ENCODE measurements at regions not wholly inside any gene's neighbourhood (a gene's known extent, or its start where the extent isn't known, plus 50 kb on each side); places are given as distances from the start of the nearest gene placed in this dataset.

- no peak for DNase-seq
- intact Hi-C loops (cut with DNase I, micrococcal nuclease) = no loop called here
- ATAC-seq = no peak
These were observed 136.9 kb upstream of the NEGR1 start for GRCh38 chr1:72419229-72419628.

GRCh38 chr1:72412286-72412685 is 129.9 kb upstream of the NEGR1 start:
- ATAC-seq (no peak), DNase-seq (no peak)
- H3K9me3 ChIP-seq = no peaks in the 10 kb centered on the region
- no peaks in the 10 kb centered on the region for H3K4me1 ChIP-seq (ENCODE audit: low read depth)
- H3K4me3 ChIP-seq = no peak overlapping the region
- no peak for TF ChIP-seq CTCF (IDR thresholded peaks at IDR 0.05)
- intact Hi-C loops (cut with DNase I, micrococcal nuclease) = no loop called here
- no peaks in the 10 kb centered on the region for H3K36me3 ChIP-seq (ENCODE audit: low read depth)

More at GRCh38 chr1:72419229-72419628, 136.9 kb upstream of the NEGR1 start:
- Histone ChIP-seq H3K4me1 (ENCODE audit: low read depth) (no peaks in the 10 kb centered on the region), H3K9me3 (no peaks in the 10 kb centered on the region), H3K36me3 (ENCODE audit: low read depth) (no peaks in the 10 kb centered on the region), H3K4me3 (no peak overlapping the region)
- TF ChIP-seq CTCF (IDR thresholded peaks at IDR 0.05) = no peak

- intact Hi-C loops (cut with DNase I, micrococcal nuclease) = no loop called here
- Histone ChIP-seq H3K4me1 (ENCODE audit: low read depth) (no peaks in the 10 kb centered on the region), H3K4me3 (no peak overlapping the region), H3K36me3 (ENCODE audit: low read depth) (no peaks in the 10 kb centered on the region), H3K9me3 (no peaks in the 10 kb centered on the region)
- no peak for DNase-seq
- no peak for TF ChIP-seq CTCF (IDR thresholded peaks at IDR 0.05)
- ATAC-seq = no peak
These were observed 117.5 kb upstream of the NEGR1 start for GRCh38 chr1:72399807-72400206.

GRCh38 chr1:72397786-72398185 is 115.4 kb upstream of the NEGR1 start:
- peak in 1 of 3 donors; percentile 1 for DNase-seq
- ATAC-seq = no peak
- Histone ChIP-seq H3K4me3 (no peak overlapping the region), H3K4me1 (ENCODE audit: low read depth) (no peaks in the 10 kb centered on the region), H3K9me3 (no peaks in the 10 kb centered on the region), H3K36me3 (ENCODE audit: low read depth) (no peaks in the 10 kb centered on the region)
- intact Hi-C loops (cut with DNase I, micrococcal nuclease) = no loop called here
- no peak for TF ChIP-seq CTCF (IDR thresholded peaks at IDR 0.05)

DNA sequence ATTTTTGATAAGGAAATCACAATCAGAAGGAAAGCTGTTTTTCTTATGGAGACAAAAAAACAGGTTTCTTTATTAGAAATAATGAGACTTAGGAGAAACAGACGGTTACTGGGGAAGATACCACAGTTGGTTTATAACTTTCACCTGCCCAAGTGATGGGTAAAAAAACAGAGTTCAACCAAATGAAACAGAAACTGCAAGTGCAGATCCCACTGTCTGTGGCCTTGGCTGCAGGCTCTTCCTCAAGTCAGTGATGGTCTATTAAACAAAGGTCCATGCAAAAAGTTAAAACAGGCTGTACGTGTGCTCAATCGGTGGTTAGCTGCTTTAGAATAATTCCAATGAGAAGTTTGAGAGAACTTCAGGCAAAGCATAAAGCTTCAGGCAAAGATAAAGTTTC is 112.1 kb upstream of the NEGR1 start:
- DNase-seq (no peak), ATAC-seq (no peak)
- TF ChIP-seq CTCF (IDR thresholded peaks at IDR 0.05) = no peak
- H3K9me3 ChIP-seq = no peaks in the 10 kb centered on the region
- no peak overlapping the region for H3K4me3 ChIP-seq
- intact Hi-C loops (cut with DNase I, micrococcal nuclease) = no loop called here
- H3K36me3 ChIP-seq (ENCODE audit: low read depth) = no peaks in the 10 kb centered on the region
- no peaks in the 10 kb centered on the region for H3K4me1 ChIP-seq (ENCODE audit: low read depth)

GRCh38 chr1:72379072-72379471 is 96.7 kb upstream of the NEGR1 start:
- H3K4me1 ChIP-seq (ENCODE audit: low read depth) = no peaks in the 10 kb centered on the region
- ATAC-seq (no peak), DNase-seq (no peak)
- H3K4me3 ChIP-seq = no peak overlapping the region
- no peak for TF ChIP-seq CTCF (IDR thresholded peaks at IDR 0.05)
- H3K36me3 ChIP-seq (ENCODE audit: low read depth) = no peaks in the 10 kb centered on the region
- intact Hi-C loops (cut with DNase I, micrococcal nuclease) = no loop called here
- no peaks in the 10 kb centered on the region for H3K9me3 ChIP-seq
